Right lung (tissue), 2 donors: ENCODE measurements at regions not wholly inside any gene's neighbourhood (a gene's known extent, or its start where the extent isn't known, plus 50 kb on each side); places are given as distances from the start of the nearest gene placed in this dataset.
"Not testable (repeated sequence)": the region's sequence is repeated elsewhere in the genome, so short reads cannot be mapped to it uniquely, and the experiment has no call there.

Source experiments
- DNase-seq, 2 donors: peaks; one replicate each; pipeline ENCODE4 v3.0.0-alpha.2; 2013

GRCh38 chr2:114018464-114018863 is 128.6 kb downstream of the ACTR3 start:
- not testable (repeated sequence) for DNase-seq

- no peak for DNase-seq
Observed at GRCh38 chr2:114020668-114021067, 130.8 kb downstream of the ACTR3 start.

DNA sequence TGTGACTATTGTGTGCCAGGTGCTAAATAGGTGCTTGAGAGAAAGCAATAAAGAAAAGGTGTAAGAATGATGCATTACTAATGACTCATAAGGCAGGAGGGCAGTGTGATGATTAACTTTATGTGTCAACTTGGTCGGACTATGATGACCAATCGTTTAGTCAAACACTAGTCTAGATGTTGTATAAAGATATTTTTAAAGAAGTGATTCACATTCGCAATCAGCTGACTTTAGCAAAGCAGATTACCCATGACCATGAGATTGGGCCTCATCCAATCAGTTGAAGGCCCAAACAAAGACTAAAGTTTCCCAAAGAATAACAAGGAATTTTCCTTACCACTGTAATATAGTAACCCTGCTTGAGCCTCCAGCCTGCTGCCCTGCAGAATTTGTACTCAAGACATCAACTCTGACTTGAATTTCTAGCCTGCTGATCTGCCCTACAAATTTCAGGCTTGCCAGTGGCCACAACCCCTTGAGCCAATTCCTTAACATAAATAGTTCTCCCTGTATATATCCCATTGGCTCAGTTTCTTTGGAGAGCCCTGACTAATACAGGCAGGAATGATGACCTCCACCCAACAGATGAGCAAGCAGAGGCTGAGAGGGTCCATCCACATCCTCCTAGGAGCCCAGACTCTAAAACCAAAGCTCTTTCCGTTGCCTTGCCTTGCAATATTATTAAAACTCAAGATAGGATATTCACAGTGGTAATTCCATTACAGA is 132.6 kb downstream of the ACTR3 start:
- DNase-seq: no peak

DNA sequence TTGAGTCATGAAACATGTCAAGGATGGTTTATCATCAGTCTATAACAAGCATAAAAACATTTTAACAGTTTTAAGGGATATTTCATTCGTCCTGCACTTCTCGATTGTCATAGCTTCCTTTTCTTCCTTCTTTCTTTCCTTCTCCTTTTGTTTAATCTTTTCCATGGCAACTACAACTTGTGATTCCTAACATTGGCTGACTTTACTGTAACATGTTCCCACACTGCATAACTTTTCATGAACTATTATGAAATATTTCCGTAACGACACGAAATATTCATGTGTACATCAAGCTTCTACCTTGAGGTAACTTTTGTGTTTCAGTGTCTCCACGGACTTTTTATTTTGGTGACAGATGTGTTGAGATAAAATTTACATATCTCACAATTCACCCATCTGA is 134.4 kb downstream of the ACTR3 start:
- DNase-seq: no peak

DNA sequence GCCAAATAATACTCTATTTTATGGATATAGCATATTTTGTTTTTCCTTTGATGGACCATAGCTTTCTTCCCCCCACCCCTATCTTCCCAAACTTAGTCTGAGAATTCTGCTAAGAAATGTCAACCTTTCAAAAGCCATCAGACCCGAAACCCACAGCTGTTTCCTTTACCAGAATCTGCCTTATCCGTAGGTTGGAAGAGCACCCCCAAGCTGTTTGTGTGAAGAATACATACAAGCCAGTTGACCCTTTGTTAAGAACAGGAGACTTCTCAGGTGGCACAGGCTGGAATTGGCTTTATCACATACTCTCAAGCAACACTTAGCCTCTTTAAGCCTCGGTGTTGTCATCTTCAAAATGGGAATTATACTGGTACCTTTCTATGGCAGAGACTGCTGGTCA is 135.1 kb downstream of the ACTR3 start:
- DNase-seq: no peak

DNA sequence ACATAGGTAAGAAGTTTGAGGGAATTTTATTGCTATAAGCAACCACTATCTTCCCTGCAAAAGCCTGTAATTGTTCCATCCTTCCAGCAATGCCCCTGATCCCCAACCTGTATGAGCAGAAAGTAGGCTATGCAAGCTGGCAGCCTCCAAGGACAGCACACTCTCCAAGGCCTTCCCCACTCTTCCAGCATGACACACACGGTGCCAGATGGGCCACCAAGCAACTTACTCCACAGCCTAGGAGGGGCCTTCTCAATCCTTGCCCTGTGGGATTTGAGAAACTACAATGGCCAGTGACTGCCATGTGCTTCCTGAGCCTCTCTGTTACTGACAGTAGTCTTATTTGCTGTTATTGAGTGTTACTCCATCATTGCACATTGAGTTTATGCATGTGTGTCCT is 137.5 kb downstream of the ACTR3 start:
- DNase-seq: no peak

DNA sequence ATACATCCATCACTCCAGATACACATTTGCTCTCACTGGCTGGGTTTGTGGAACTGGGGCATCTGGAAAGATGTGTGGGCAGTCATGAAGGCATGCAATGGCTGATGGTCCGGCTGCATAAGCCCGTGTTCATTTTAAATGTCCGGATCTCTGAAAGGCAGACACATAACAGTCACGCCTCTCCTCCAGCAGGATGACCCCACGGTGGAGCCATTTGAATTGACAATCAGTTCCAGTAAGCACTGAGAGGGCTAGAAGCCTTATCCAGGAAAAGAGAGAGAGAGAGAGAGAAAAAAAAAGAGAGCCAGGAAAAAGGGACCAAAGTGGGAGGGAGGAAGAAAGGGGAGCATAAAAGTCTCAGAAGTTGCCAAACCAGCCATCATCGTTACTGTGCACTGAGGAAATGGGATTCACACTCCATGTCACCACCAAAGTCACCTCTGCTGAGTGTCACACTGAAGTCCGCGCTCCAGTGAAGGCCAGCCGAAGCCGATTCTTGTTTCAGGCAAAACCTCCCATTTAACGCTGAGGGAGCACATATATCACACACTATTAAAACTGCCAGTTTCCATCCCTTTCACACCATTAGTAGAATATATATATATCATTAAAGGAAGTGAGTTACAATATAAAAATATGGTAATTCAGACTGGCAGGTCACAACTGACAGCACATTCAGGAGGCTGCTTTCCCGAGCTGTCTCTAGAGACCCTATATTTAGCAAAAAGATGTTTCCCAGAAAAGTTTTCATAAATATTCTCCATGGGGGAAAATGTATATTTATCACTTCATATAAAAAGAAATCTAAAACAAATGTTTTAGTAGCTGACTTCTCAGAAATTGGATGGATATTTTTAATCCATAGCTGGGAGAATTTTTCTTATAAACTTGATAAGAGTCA is 142.0 kb downstream of the ACTR3 start:
- DNase-seq: peak; percentile 8 to 9

DNA sequence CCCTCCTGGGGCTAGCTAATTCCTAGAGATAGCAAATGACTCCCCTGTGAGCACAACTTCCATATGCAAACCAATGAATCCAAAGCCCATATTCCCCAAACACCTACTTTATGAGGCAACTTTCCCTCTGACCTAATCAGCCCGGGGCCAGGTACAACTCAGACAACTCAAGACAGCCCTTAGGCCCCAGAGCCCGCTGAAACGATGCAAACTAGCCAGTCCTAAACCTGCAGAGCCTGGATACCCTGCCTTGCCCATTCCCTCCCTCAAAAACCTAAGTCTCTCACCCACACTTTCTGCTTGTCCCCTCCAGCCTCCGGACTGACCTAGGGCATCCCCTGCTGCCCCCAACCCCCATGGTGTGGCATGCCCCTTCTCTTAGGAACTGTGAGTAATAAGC is 142.8 kb downstream of the ACTR3 start:
- no peak for DNase-seq

GRCh38 chr2:114034742-114035141 is 144.9 kb downstream of the ACTR3 start:
- no peak for DNase-seq

- DNase-seq: no peak
Observed at GRCh38 chr2:114038710-114039109, 148.8 kb downstream of the ACTR3 start.

DNA sequence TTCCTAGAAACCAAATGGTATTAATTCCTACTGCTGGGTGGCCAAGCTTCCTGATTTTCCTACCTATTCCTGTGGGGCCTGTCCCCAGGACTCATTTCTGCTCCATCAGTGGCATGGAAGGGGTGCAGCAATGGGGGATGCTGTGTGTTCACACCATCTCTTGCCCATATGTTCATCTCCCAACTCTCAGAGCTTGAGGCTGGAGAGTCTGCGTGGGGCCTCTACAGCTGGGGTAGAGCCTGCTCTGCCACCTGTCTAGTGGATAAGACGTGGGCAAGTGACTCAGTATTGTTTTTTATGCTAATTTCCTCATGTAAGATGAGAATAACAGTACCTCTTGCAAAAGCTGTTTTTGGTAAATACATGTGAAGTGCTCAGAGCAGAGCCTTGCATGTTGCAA is 149.8 kb downstream of the ACTR3 start:
- no peak for DNase-seq

DNA sequence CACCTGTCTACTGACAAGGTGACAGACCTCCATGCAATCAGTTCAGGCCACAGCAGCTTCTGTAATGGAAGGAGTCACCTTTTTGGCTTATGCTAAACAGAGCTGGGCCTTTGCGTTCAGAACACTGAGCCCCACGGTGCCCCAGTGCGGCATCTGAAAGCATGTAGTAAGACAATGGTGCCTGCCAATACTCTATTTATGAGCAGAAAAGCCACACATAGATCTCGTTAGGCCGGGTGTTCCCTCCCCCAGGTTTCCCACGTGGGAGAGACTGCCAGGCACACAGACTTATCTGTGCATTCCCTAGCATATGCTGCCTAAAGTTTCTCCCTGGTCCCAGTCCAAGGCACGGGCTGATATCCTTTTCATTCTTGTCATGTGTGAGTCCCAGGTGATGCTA is 150.9 kb downstream of the ACTR3 start:
- DNase-seq: no peak

GRCh38 chr2:114044985-114045384 is 155.1 kb downstream of the ACTR3 start:
- DNase-seq: no peak

DNA sequence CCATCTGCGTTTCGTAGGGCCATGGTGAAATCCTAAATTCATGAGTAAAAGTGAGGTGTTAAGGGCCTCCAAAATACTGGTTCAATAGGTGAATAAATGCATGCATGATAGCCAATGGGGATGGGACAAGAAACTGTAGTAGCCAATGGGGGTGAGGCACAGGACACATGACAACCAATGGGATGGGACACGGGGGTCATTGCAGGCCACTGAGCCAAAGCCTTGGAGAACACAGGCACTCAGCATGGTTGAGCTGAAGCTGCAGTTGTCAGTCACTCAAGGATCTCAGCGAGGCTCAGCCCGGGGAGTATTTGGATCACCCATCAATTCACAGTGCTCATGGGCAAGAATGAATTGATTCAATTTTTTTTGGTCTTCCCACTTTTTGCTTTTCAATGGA is 156.5 kb downstream of the ACTR3 start:
- no peak for DNase-seq

DNA sequence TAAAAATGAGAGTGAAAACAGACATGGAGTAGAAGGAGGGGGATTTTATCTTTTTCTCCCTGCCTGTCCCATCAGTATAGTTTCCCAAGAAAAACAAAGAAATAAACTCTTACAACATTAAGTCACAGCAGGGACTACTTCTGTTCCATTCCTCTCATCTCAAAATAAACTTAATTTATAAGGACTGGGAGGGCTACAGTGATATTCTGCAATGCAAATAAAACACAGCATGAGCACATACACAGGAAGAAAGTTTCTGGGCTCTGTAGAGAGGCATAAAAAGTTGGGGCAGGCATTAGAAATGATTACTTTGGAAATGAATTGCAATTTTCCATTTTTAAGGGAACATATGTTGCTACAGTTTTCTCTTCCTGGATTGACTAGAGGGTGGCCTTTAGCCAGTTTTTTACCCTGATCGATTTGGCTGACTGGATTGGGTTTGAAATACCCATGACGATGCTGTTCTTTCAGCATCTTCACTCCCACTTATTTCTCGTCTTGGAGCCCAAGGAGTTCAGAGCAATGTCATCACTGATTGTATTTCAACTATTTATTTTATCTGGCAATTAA is 157.1 kb downstream of the ACTR3 start:
- DNase-seq: no peak

GRCh38 chr2:114049280-114049679 is 159.4 kb downstream of the ACTR3 start:
- no peak for DNase-seq

- DNase-seq: no peak
Observed at GRCh38 chr2:114049826-114050225, 159.9 kb downstream of the ACTR3 start.

DNA sequence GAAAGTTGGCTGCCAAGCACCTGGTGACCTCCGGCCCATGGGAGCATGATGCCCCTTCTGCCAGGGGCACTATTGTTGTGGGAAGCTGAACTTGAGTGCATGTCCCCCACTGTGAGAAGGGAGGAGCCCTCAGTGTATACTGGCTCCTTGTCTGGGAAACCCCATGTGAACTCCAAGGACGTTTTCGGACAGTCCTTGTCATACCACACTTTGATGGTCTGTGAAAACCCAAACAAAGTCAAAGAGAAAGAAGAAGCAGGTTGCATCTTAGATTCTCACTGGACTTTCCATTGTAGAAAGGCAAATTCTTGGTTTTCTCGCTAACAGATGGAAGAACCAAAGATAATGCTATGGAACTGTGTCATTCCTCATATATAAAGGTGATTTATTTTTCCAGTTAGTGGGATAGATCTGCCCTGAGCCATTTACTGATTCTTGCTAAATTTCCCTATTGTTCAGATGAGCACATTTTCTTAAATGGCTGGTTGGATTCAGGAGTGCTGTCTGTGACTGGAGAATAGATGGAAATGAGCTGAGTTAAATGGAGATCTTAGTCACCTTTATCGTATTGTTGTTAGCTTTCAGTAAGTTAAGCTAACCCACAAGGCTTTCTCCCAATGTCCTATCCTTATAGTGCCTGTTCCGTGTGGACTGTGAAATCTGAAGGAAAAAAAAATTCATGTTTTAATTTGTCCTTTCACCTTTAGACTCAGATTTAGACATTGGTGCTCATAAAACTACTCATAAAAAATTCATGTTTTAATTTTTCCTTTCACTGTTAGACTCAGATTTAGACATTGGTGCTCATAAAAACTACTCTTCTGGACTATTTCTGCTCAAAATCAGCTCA is 166.6 kb downstream of the ACTR3 start:
- no peak for DNase-seq

- DNase-seq: no peak
Observed at GRCh38 chr2:114057638-114058037, 167.7 kb downstream of the ACTR3 start.

DNA sequence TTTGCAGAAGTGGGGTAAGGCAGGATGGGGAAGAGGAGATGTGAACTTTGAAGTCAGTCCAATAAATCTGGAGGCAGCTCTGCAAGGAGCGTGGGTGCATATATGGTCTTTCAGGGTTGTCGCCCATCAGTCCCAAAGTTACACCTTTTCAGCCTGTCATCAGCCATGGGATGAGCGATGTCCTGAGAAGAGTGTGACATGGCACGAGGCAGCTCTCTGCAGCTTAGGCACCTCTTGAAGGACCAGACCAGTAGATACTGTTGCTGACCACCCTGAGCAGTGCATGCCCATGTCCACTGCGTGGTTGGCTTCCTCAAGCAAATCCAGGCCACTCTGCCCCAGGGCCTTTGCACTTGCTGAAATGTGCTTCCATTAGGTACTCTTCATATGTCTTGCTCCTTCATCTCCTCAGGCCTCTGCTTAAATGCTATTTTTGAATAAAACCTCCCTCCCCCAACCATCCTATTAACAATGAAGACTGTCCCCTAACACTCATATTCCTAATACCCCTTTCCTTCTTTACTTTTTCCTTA is 171.7 kb downstream of the ACTR3 start:
- DNase-seq: no peak

DNA sequence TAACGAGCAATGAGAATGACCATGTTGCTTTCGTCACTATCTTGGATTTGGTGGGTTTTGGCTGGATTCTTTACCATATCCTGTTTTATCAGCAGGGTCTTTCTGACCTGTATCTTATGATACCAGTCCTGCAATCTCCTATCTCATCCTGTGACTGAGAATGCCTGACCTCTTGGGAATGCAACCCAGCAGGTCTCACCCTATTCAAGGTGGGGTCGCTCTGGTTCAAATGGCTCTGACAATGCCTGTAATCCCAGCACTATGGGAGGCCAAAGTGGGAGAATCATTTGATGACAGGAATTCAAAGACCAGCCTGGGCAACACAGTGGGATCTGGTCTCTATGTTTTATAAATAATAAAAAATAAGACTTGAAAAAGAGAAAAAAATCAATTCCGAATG is 173.5 kb downstream of the ACTR3 start:
- no peak for DNase-seq

- DNase-seq: no peak
Observed at GRCh38 chr2:114065731-114066130, 175.8 kb downstream of the ACTR3 start.
